GM19397 (cell line): ENCODE measurements at regions not wholly inside any gene's neighbourhood (a gene's known extent, or its start where the extent isn't known, plus 50 kb on each side); places are given as distances from the start of the nearest gene placed in this dataset.

Experiments
- ATAC-seq: cut with Tn5 transposase; IDR thresholded peaks from one replicate; pipeline ENCODE4 v1.9.1; 2021; ENCODE audit warnings: mild to moderate bottlenecking, moderate library complexity; ENCODE audit not compliant: unreplicated experiment

DNA sequence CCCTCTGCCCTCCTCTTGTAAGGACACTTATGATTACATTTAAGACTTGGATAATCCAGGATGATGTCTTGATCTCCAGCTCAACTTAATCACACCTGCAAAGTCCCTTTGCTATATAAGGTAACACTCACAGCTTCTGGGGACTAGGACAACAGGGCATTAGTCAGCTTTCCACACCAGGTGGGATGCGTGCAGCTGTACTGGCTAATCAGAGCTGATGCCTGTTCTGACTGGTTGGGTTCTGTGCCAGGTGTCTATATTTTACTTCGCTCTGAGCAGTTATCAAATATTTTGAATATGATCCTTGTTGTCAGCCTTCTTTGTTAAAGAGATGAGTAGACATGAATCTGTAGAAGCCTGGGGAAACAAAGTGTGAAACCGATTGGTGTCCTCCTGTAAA lies 115.5 kb upstream of the ATP8B1 start:
- ATAC-seq: no peak

DNA sequence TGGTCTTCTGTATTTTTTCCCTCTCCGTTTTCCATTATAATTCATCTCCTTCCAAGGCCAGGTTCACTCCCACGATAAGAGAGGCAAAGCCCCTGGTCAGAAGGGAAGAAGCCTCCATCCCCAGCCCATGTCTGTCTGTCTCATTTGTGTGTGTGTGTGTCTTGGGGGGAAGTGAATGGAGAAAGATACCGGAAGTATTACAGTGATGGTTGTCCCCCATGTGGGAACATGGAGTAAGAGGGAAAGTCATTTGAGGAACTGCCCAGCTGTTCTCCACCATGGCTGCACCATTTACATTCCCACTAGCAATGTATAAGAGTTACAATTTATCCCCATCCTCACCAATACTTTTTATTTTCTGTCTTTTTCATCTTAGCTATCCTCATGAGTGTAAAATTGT lies 113.6 kb upstream of the ATP8B1 start:
- ATAC-seq: no peak

DNA sequence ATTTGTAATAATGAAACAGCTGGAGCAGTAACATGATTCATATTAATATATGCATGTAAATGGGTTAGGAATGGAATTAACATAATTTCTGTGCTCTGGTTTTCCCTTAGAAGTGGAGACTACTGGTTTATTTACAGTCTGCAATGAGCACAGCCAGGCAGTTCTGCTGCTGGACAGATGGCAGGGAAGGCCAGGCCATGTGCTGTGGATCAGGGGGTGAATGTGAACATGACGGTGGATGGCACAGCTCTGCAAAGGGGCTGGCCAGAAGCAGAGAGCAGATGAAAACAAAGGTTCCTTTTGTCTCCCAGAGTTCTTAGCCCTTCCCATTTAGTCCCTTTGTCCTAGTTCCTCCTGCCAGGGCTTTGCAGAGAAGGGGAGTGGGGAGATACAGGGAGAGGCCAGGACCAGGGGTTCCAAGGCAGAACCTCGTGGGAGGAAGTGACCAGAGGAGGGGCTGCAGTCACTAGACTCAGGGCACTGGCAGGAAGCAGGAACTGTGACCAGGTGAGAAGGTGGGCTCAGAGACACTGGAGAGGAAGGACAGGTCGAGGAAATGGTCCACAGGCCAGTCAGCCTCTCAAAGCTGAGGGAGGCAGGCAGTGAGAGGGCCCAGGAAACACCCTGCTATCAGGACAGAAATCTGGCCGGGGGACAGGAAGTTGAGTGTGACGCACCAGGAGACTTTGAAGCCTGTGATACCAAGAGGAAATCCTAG lies 112.9 kb upstream of the ATP8B1 start:
- ATAC-seq: no peak

DNA sequence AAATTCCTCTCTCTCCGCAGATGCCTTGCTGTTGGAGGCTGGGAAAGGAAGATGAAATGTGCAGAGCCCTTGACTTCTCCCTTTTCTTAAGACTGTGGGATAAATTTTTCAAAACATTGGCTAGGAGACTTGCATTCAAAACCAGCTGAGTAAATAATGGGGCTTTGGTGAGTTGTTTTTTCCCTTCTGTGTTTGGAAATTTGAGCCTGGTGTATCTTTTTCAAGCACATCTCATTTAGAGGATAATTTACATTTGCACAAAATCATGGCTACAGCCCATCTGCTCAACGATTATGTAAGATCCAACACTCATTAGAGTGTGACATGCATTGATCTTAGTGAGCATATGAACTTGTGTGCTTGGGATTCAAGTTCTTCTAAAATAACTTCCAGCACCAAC lies 112.1 kb upstream of the ATP8B1 start:
- no peak for ATAC-seq

- no peak for ATAC-seq
Measured at GRCh38 chr18:57913686-57914085, 110.6 kb upstream of the ATP8B1 start.

DNA sequence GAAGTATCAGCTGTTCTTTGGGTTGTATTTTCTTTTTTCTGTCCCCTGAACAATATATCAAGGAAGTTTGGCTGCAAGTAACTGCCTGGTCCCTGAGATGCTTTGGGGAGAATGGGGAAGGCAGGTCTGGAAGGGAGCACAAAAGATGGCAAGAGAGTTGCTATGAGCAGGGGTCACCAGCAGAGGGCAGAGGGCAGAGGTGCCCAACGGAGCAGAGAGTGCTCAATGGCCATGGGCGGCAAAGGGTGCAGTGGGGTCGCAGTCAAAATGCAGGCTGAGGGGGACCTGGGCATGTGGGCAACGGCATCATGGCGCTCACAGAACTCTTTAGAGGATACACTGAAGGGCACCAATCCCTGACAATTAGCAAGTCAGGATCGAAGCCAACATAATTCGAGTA lies 107.7 kb upstream of the ATP8B1 start:
- ATAC-seq: no peak

- ATAC-seq: no peak
Measured at GRCh38 chr18:57910134-57910533, 107.0 kb upstream of the ATP8B1 start.

DNA sequence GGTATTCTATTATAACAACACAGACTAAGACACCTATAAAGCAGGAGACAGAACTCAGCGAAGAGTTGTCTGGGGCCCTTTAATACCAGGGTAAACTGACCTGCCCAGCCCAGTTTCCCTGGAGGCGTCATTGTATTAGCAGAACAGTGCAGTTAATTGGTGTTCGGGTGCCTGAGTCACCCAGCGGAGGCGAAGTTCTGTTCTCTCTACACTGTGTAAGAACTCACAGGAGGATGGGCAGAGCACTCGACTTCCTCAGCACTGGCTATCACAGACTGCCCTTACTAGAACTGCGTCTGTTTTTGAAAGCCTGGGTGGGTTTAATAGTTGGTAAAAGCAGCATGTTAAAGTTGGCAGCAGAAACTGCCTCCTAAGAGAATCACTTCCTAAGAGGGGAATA lies 106.5 kb upstream of the ATP8B1 start:
- ATAC-seq: no peak

DNA sequence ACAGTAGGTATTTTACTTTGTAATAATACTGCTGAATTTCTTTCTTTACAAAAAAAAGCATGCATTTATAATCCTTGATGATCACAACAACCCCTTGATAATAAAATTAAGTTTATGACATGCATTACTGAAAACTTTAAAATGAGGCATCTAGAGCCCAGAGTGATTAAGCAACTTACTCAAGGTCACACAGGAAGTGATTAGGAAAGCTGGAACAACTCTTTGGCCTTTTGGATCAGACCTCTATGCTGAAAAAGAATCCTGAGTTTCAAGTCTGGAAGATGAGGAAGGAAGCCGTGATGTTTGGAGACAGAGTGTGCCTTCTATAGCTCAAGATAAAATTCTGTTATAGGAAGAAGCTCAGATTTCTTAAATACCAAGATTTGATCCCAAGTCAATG lies 105.0 kb upstream of the ATP8B1 start:
- no peak for ATAC-seq

GRCh38 chr18:57907550-57907949 lies 104.4 kb upstream of the ATP8B1 start:
- ATAC-seq: no peak

DNA sequence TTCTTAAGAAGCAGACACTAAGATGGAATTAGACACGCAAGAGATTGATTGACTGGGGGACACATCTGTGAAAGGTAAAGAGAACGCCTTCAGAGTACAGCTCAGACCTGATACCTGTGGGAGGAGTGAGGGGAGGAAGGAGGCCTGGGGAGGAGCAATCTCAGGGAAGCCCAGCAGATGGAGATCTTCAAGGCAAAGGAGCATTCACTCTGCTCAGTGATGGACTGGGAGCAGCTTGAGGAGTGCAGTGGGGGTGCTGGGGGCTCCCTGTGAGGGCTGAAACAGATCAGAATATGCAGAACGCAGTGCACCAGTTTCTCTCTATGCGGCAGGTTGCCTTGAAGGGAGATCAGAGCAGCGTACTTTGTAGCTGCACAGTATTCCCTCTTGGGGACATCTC lies 103.7 kb upstream of the ATP8B1 start:
- ATAC-seq: no peak

GRCh38 chr18:57904535-57904934 lies 101.4 kb upstream of the ATP8B1 start:
- no peak for ATAC-seq

GRCh38 chr18:57902721-57903120 lies 99.6 kb upstream of the ATP8B1 start:
- ATAC-seq: no peak

DNA sequence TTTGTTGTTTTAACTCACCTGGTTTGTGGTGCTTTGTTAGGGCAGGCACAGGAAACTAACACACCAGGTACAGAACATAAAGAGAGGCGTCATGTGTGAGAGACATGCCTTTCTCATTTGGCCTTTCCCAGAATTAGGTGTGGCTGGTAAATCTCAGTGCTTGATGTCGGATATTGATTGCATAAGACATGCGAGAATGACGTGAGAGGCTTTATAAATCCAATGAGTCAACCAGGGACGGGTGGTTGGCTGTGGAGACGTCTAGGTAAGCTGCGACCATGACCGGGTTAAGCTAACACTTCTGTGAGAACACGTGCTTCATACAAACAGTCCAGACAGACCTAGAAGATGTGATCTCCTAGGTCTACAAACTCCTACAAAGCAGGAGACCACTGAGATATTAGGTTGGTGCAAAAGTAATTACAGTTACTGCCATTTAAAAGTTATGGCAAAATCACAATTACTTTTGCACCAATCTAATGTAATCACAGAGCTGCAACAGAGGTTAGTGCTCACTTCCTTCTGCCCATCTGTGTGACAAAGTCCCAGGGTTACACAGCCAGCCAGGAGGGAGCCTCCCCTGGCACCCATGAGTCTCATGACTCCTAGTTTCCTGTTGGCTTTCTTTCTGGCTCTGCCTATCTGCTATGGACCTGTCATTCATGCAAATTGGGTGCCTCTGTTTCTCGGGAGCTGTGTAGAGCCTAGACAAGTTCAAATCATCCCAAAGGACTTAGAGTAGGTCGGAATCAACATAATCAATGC lies 98.9 kb upstream of the ATP8B1 start:
- no peak for ATAC-seq

DNA sequence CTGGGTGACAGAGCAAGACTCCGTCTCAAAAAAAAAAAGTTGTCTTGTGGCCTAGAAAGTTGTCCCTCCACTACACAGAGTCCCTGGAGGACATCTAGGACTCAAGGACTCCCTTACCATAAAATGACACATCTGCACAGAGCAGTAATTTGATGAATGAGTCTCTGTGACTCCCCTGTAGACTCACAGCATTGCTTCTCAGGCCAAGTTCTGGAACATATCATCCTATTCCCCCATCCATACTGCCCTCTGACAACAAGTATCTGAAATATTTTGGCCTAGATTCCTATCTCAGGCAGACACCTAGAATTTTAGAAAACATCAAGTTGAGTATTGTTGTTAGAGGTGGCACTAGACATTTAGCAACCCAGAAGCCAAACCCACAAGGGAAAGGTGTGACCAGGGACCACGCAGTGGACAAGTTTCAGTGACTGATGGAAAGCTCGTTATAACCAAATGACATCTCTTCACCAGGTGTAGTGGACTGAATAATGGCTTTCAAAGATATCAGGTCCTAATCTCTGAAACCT lies 97.9 kb upstream of the ATP8B1 start:
- no peak for ATAC-seq

DNA sequence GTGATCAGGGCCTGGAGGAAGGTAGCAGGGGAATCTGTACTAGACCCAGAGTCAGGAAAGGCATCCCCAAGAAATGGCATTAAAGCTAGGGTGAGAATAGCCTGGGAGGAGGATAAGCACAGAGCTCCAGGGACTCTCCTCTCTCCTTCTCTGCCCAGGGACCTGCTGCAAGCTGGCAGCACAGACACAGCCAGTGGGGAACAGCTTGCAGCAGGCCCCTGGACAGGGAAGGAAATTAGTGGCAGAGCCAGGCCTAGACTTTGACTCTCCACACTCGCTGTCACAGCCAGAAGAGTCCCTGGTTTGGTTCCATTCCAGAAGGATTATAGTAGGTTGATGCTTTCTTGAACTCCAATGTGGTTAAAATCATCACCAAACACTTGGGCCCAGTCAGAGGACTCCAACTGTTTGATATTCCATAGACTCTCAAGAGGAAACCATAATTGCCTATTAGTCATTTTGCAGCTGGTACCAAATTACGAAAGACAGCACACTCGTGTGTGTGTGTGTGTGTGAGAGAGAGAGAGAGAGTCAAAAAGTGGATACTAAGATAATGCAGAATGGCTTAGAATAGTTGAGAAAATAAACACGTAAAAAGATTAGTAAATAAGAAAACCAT lies 95.5 kb upstream of the ATP8B1 start:
- no peak for ATAC-seq

DNA sequence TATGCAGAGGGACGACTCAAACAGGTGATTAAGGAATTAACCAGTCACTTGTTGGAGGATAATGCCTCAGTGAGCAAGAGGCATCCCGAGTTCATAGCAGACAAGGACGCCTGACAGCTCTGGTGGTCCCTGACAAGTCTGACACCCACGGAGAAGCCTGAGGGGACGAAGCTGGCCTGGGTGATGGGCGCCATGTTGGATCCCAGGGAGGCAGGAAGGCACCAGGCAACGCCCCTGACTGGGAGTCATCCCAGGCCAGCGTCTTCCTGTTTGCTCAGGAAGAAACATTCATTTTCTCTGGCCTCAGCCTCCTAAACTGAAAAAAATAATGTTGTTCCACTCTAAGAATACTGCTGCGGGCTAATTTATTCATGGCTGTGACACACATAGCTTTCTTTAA lies 92.1 kb upstream of the ATP8B1 start:
- ATAC-seq: no peak

GRCh38 chr18:57891707-57892391 lies 88.7 kb upstream of the ATP8B1 start:
- ATAC-seq: no peak

DNA sequence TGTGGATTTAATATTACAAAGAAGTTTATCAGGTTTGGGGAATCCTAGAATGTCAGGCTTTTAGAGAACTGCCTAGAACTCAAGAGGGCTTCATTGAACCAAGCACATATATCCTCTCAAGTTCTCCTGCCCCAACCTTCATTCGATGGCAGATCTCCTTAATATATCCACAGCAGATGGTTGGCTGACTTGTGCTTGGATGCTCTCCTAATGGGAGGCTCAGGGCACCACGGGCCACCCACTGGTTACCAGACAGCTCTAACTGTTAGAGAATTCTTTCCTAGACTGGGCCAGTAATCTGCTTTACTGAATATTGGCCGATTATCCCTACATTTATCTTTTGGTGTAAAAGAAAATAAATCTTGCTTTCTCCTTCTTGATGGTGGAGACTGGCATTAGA lies 87.2 kb upstream of the ATP8B1 start:
- ATAC-seq: no peak

DNA sequence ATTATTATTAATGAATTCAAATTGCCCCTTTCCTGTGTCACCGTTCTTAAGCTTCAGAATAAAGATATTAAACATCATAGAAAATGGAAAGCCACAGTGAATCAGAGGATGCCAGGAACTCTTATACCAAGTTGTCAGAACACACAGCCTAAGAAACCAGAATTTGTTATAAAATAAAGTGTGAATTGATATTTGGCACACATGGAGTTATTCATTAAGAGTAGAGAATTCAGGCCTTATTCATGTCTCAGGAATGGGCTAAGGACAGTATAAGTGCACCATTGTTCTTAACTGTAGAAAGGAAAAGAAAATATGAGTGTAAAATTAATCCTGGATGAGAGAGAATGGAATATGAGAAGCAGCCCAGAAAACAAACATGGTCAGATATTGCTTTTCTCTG lies 86.7 kb upstream of the ATP8B1 start:
- no peak for ATAC-seq
